SK-N-SH treated with all-trans-retinoic acid at 6 μM for 48 hours (cell line): ENCODE measurements at regions not wholly inside any gene's neighbourhood (a gene's known extent, or its start where the extent isn't known, plus 50 kb on each side); places are given as distances from the start of the nearest gene placed in this dataset.

Source experiments
- ATAC-seq: fragments of 200-7000 bp; cut with Tn5 transposase; 3 replicates; pipeline ENCODE4 v1.9.1; 2020; ENCODE audit warnings: mild to moderate bottlenecking, moderate library complexity
- BACH2 ChIP-seq: fragments of 250-450 bp; sonication (Bioruptor Pico); IDR thresholded peaks from 2 replicates; pipeline ENCODE4 v1.9.0; 2021; ENCODE audit warnings: mild to moderate bottlenecking, borderline replicate concordance
- CREB5 ChIP-seq: fragments of 250-450 bp; sonication (Bioruptor Pico); IDR thresholded peaks from 2 replicates; pipeline ENCODE4 v1.5.1; 2020; ENCODE audit warnings: low read depth, mild to moderate bottlenecking, moderate library complexity
- CSDC2 ChIP-seq: fragments of 250-450 bp; sonication (Bioruptor Pico); IDR thresholded peaks from 2 replicates; pipeline ENCODE4 v1.5.0; 2020; ENCODE audit warnings: mild to moderate bottlenecking, moderate library complexity
- CSRNP3 ChIP-seq: fragments of 250-450 bp; sonication (Bioruptor Pico); IDR thresholded peaks from 2 replicates; pipeline ENCODE4 v1.5.1; 2021; ENCODE audit warnings: mild to moderate bottlenecking, moderate library complexity
- ESRRG ChIP-seq: fragments of 250-450 bp; sonication (Bioruptor Pico); IDR thresholded peaks from 2 replicates; pipeline ENCODE4 v1.6.1; 2021; ENCODE audit warnings: mild to moderate bottlenecking
- GLIS3 ChIP-seq: fragments of 250-450 bp; sonication (Bioruptor Pico); IDR thresholded peaks from 2 replicates; pipeline ENCODE4 v1.5.0; 2020; ENCODE audit warnings: mild to moderate bottlenecking, moderate library complexity
- PATZ1 ChIP-seq: fragments of 250-450 bp; sonication (Bioruptor Pico); IDR thresholded peaks from 2 replicates; pipeline ENCODE4 v1.8.0; 2020; ENCODE audit warnings: mild to moderate bottlenecking, moderate library complexity, borderline replicate concordance
- POU6F1 ChIP-seq: fragments of 250-450 bp; sonication (Bioruptor Pico); IDR thresholded peaks from 2 replicates; pipeline ENCODE4 v1.8.0; 2021; ENCODE audit warnings: low read depth, mild to moderate bottlenecking, moderate library complexity, borderline replicate concordance
- PPARA ChIP-seq: fragments of 250-450 bp; sonication (Bioruptor Pico); IDR thresholded peaks from 2 replicates; pipeline ENCODE4 v1.5.0; 2020; ENCODE audit warnings: mild to moderate bottlenecking, borderline replicate concordance
- RARB ChIP-seq: fragments of 250-450 bp; sonication (Bioruptor Pico); IDR thresholded peaks from 2 replicates; pipeline ENCODE4 v1.8.0; 2021; ENCODE audit warnings: mild to moderate bottlenecking, moderate library complexity
- TCF4 ChIP-seq: fragments of 250-450 bp; sonication (Bioruptor Pico); IDR thresholded peaks from 2 replicates; pipeline ENCODE4 v1.8.0; 2021; ENCODE audit warnings: mild to moderate bottlenecking, moderate library complexity, borderline replicate concordance
- TOX ChIP-seq: fragments of 250-450 bp; sonication (Bioruptor Pico); IDR thresholded peaks from 2 replicates; pipeline ENCODE4 v1.8.0; 2021; ENCODE audit warnings: mild to moderate bottlenecking, moderate library complexity, borderline replicate concordance
- TSHZ2 ChIP-seq: fragments of 250-450 bp; sonication (Bioruptor Pico); IDR thresholded peaks from 2 replicates; pipeline ENCODE4 v1.5.0; 2020; ENCODE audit warnings: mild to moderate bottlenecking, moderate library complexity
- ZC3H10 ChIP-seq: fragments of 250-450 bp; sonication (Bioruptor Pico); IDR thresholded peaks from 2 replicates; pipeline ENCODE4 v1.5.1; 2021; ENCODE audit warnings: mild to moderate bottlenecking, moderate library complexity
- ZFP3 ChIP-seq: fragments of 250-450 bp; sonication (Bioruptor Pico); IDR thresholded peaks from 2 replicates; pipeline ENCODE4 v1.5.0; 2020; ENCODE audit warnings: mild to moderate bottlenecking, moderate library complexity
- ZNF565 ChIP-seq: fragments of 450-650 bp; formaldehyde crosslinking; conservative IDR thresholded peaks from 2 replicates; pipeline ENCODE4 v1.5.0; 2020; ENCODE audit warnings: low read depth, mild to moderate bottlenecking, moderate library complexity
- ZNF70 ChIP-seq: fragments of 450-650 bp; formaldehyde crosslinking; IDR thresholded peaks from 2 replicates; pipeline ENCODE4 v1.5.0; 2020; ENCODE audit warnings: mild to moderate bottlenecking, moderate library complexity

DNA sequence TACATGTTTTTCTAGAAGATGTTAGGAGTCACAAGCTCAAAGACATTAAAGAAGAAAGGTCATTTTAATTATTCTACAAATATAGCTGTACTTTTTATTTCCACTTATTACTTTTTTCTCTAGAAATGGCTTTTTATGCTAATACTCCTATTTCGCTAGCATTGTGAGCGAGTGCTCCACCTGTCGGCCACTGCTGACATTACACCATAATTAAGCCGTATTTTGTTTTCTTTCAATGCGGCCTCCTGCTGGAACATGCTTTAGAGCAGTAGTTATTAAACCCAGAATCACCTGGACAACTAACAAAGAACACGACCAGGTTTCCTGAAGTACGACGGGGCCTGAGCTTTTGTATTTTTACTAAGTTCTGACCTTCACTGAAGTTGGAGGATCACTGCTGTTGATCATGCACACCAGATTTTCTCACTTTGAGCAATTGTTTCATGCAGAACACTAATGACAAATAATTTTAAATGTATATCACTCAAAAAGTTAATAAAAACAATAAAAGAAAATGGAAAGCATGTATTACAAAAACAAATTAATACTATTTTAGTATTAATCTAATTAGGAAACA lies 74.1 kb upstream of the PAK5 start (continued):
- TF ChIP-seq TOX = no peak
- TF ChIP-seq ZNF565 (CRISPR knock-in tag) = no peak
- no peak for TF ChIP-seq TCF4

GRCh38 chr20:9912290-9912689 lies 73.4 kb upstream of the PAK5 start:
- TF ChIP-seq CSDC2 (CRISPR knock-in tag) (no peak), CREB5 (no peak), GLIS3 (CRISPR knock-in tag) (no peak), ZC3H10 (CRISPR knock-in tag) (no peak), ZNF565 (CRISPR knock-in tag) (no peak), CSRNP3 (CRISPR knock-in tag) (no peak), PPARA (CRISPR knock-in tag) (no peak), TCF4 (no peak)
- no peak for ATAC-seq

DNA sequence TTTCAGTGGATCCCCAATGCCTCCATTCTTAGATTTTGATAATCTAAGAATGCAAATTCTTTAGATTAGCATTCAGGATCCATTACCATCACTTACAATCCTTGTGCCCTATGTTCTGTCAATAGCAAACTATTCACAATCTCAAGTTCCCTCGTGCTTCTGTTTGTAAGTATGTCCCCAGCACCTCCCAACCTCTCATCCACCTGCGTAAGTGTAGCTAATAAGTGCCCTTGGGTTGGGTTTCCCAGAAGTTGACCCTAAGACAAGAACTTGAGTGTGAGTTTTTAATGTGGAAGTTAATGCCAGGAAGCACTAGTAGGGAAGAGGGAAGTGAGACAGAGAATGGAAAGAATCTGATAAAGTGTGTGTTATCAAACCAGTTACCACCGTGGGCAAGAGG lies 72.6 kb upstream of the PAK5 start:
- no peak for ATAC-seq
- TF ChIP-seq POU6F1 (CRISPR knock-in tag) (no peak), PATZ1 (CRISPR knock-in tag) (no peak), BACH2 (CRISPR knock-in tag) (no peak), CSRNP3 (CRISPR knock-in tag) (no peak), ZC3H10 (CRISPR knock-in tag) (no peak), TSHZ2 (CRISPR knock-in tag) (no peak), PPARA (CRISPR knock-in tag) (no peak), ZFP3 (no peak), TCF4 (no peak), CREB5 (no peak), ESRRG (CRISPR knock-in tag) (no peak), ZNF565 (CRISPR knock-in tag) (no peak), RARB (no peak), ZNF70 (CRISPR knock-in tag) (no peak)
- TF ChIP-seq, all 23 proteins: peak for 0
